Testis (tissue), 2 donors: ENCODE measurements at regions not wholly inside any gene's neighbourhood (a gene's known extent, or its start where the extent isn't known, plus 50 kb on each side); places are given as distances from the start of the nearest gene placed in this dataset.

ENCODE experiments used
- DNase-seq: peaks from one replicate; pipeline ENCODE4 v3.0.0-alpha.2; 2019
- H3K27ac ChIP-seq, 2 donors: fragments of 200-600 bp; sonication (generic); one replicate each; pipeline ENCODE4 v1.5.1; 2019
- H3K27me3 ChIP-seq: fragments of 200-600 bp; sonication (generic); one replicate; pipeline ENCODE4 v1.5.1; 2019
- H3K36me3 ChIP-seq: fragments of 200-600 bp; sonication (generic); one replicate; pipeline ENCODE4 v1.5.1; 2017; ENCODE audit warnings: low read depth; ENCODE audit errors: missing control alignments
- H3K4me1 ChIP-seq: fragments of 200-600 bp; sonication (generic); one replicate; pipeline ENCODE4 v1.5.1; 2019
- H3K4me3 ChIP-seq, 2 donors: fragments of 200-600 bp; sonication (generic); one replicate each; pipeline ENCODE4 v1.5.1; 2017 to 2019
- H3K9me3 ChIP-seq: fragments of 200-600 bp; sonication (generic); one replicate; pipeline ENCODE4 v1.5.1; 2017
- CTCF ChIP-seq, 3 experiments: fragments of 450-650 bp in 2 of 3; fragments of 200-600 bp in 1 of 3; sonication (generic) in 1 of 3; IDR thresholded peaks; one replicate each; pipeline ENCODE4 v1.5.1; 2016 to 2019; ENCODE audit warnings: antibody characterized with exemption in 3 of 3, mild to moderate bottlenecking in 2 of 3, moderate library complexity in 1 of 3
- POLR2A ChIP-seq: fragments of 450-650 bp; IDR thresholded peaks from one replicate; pipeline ENCODE4 v1.6.1; 2017; ENCODE audit warnings: antibody characterized with exemption, mild to moderate bottlenecking, moderate library complexity
- WGBS, 2 donors: methylation state at CpG; one replicate each; pipeline ENCODE4 v1.1.5; 2018; 5-methylcytosine and 5-hydroxymethylcytosine counted together
- intact Hi-C: fragments of 100-400 bp; cut with DNase I; formaldehyde crosslinking; loops from one replicate; pipeline ENCODE4 v1.15.1; 2023; ENCODE audit warnings: low total_unique reads

GRCh38 chr4:103918214-103918613, 198.4 kb upstream of the TACR3 start:
- TF ChIP-seq CTCF (IDR thresholded peaks at IDR 0.05): no peak
- TF ChIP-seq POLR2A: no peak
- Histone ChIP-seq H3K27ac (no peak overlapping the region), H3K4me3 (no peak overlapping the region), H3K36me3 (no peaks in the 10 kb centered on the region), H3K4me1 (no peaks in the 10 kb centered on the region), H3K9me3 (no peaks in the 10 kb centered on the region), H3K27me3 (no peaks in the 10 kb centered on the region)
- no peak for DNase-seq
- intact Hi-C loops: no loop called here
- WGBS, 2 donors: 93 to 97% methylated on average over 1 of the region's 1 CpG

GRCh38 chr4:103915224-103915869, 195.6 kb upstream of the TACR3 start:
- no peak for DNase-seq
- TF ChIP-seq POLR2A: no peak
- TF ChIP-seq CTCF (IDR thresholded peaks at IDR 0.05): peak in 2 of 3 experiments; percentile 41 to 51
- intact Hi-C loops: no loop called here
- Histone ChIP-seq H3K27me3 (no peaks in the 10 kb centered on the region), H3K4me3 (no peak overlapping the region), H3K4me1 (no peaks in the 10 kb centered on the region), H3K36me3 (no peaks in the 10 kb centered on the region), H3K9me3 (no peaks in the 10 kb centered on the region), H3K27ac (no peak overlapping the region)
- WGBS, 2 donors: 34 to 54% methylated on average over 3 of the region's 3 CpGs

GRCh38 chr4:103907414-103907813, 187.6 kb upstream of the TACR3 start:
- H3K4me1 ChIP-seq: no peaks in the 10 kb centered on the region
- no peaks in the 10 kb centered on the region for H3K27me3 ChIP-seq
- no peak for DNase-seq
- H3K4me3 ChIP-seq: no peak overlapping the region
- H3K27ac ChIP-seq: no peak overlapping the region
- H3K9me3 ChIP-seq: no peaks in the 10 kb centered on the region
- intact Hi-C loops: no loop called here
- TF ChIP-seq POLR2A (no peak), CTCF (IDR thresholded peaks at IDR 0.05) (no peak)
- 83 to 89% methylated on average over 2 of the region's 2 CpGs for WGBS, 2 donors
- H3K36me3 ChIP-seq: no peaks in the 10 kb centered on the region

- H3K9me3 ChIP-seq: no peaks in the 10 kb centered on the region
- no peak for TF ChIP-seq CTCF (IDR thresholded peaks at IDR 0.05)
- no peak for TF ChIP-seq POLR2A
- no peaks in the 10 kb centered on the region for H3K4me1 ChIP-seq
- intact Hi-C loops: no loop called here
- no peak overlapping the region for H3K4me3 ChIP-seq
- no peak for DNase-seq
- H3K36me3 ChIP-seq: no peaks in the 10 kb centered on the region
- no peak overlapping the region for H3K27ac ChIP-seq
- no peaks in the 10 kb centered on the region for H3K27me3 ChIP-seq
Measured at GRCh38 chr4:103904123-103904522, 184.3 kb upstream of the TACR3 start.

GRCh38 chr4:103902730-103903129, 182.9 kb upstream of the TACR3 start:
- no peaks in the 10 kb centered on the region for H3K36me3 ChIP-seq
- H3K27ac ChIP-seq: no peak overlapping the region
- no peak for DNase-seq
- no peak overlapping the region for H3K4me3 ChIP-seq
- 91 to 97% methylated on average over 2 of the region's 2 CpGs for WGBS, 2 donors
- intact Hi-C loops: no loop called here
- H3K27me3 ChIP-seq: no peaks in the 10 kb centered on the region
- TF ChIP-seq POLR2A: no peak
- TF ChIP-seq CTCF (IDR thresholded peaks at IDR 0.05): no peak
- no peaks in the 10 kb centered on the region for H3K9me3 ChIP-seq
- no peaks in the 10 kb centered on the region for H3K4me1 ChIP-seq
